Trophoblast cell (in vitro differentiated cells and primary cell): ENCODE measurements at regions not wholly inside any gene's neighbourhood (a gene's known extent, or its start where the extent isn't known, plus 50 kb on each side); places are given as distances from the start of the nearest gene placed in this dataset.
"Not testable (repeated sequence)": the region's sequence is repeated elsewhere in the genome, so short reads cannot be mapped to it uniquely, and the experiment has no call there.

Experiments used
- DNase-seq, 2 donors: peaks; one replicate each; pipeline ENCODE4 v3.0.0-alpha.2; 2016
- H2AFZ ChIP-seq: 2 replicates; pipeline ENCODE4 v1.6.1; 2013; ENCODE audit warnings: low read length, moderate library complexity, mild to moderate bottlenecking; ENCODE audit not compliant: insufficient read depth, poor library complexity
- H2AK5ac ChIP-seq: 2 replicates; pipeline ENCODE4 v1.6.1; 2013; ENCODE audit warnings: mild to moderate bottlenecking, low read length
- H2BK120ac ChIP-seq: 2 replicates; pipeline ENCODE4 v1.6.1; 2013; ENCODE audit warnings: low read length, mild to moderate bottlenecking, moderate library complexity; ENCODE audit not compliant: insufficient read depth, poor library complexity
- H2BK12ac ChIP-seq: 2 replicates; pipeline ENCODE4 v1.6.1; 2013; ENCODE audit warnings: mild to moderate bottlenecking, low read length, moderate library complexity
- H2BK5ac ChIP-seq: 2 replicates; pipeline ENCODE4 v1.6.1; 2013; ENCODE audit warnings: low read length, low read depth, moderate library complexity, mild to moderate bottlenecking; ENCODE audit not compliant: poor library complexity
- H3K14ac ChIP-seq: 2 replicates; pipeline ENCODE4 v1.6.1; 2013; ENCODE audit warnings: mild to moderate bottlenecking, low read length
- H3K18ac ChIP-seq: 2 replicates; pipeline ENCODE4 v1.6.1; 2013; ENCODE audit warnings: mild to moderate bottlenecking, low read length
- H3K23ac ChIP-seq: 2 replicates; pipeline ENCODE4 v1.6.1; 2013; ENCODE audit warnings: low read length
- H3K27ac ChIP-seq: 2 replicates; pipeline ENCODE4 v1.5.1; 2013; ENCODE audit warnings: low read depth, mild to moderate bottlenecking, inconsistent platforms, low read length, moderate library complexity
- H3K27me3 ChIP-seq: 2 replicates; pipeline ENCODE4 v1.6.1; 2013; ENCODE audit warnings: inconsistent platforms, mild to moderate bottlenecking, low read length, moderate library complexity; ENCODE audit not compliant: insufficient read depth
- H3K36me3 ChIP-seq, 2 experiments: 1 replicate in 1 of 2; 2 replicates in 1 of 2; pipeline ENCODE4 v1.6.1; 2013; ENCODE audit warnings: low read length in 2 of 2, mild to moderate bottlenecking in 2 of 2, moderate library complexity in 1 of 2; ENCODE audit not compliant: insufficient read depth in 2 of 2, control insufficient read depth in 1 of 2
- H3K4ac ChIP-seq: 2 replicates; pipeline ENCODE4 v1.6.1; 2013; ENCODE audit warnings: low read depth, mild to moderate bottlenecking, low read length, moderate library complexity
- H3K4me1 ChIP-seq, 2 experiments: 1 replicate in 1 of 2; 2 replicates in 1 of 2; pipeline ENCODE4 v1.6.1; 2013; ENCODE audit warnings: low read length in 2 of 2, mild to moderate bottlenecking in 2 of 2, moderate library complexity in 1 of 2; ENCODE audit not compliant: insufficient read depth in 2 of 2, control insufficient read depth in 1 of 2
- H3K4me2 ChIP-seq: 2 replicates; pipeline ENCODE4 v1.6.1; 2013; ENCODE audit warnings: inconsistent platforms, mild to moderate bottlenecking, low read length, moderate library complexity
- H3K4me3 ChIP-seq: 2 replicates; pipeline ENCODE4 v1.5.1; 2013; ENCODE audit warnings: mild to moderate bottlenecking, low read depth, low read length, inconsistent platforms
- H3K79me1 ChIP-seq: one replicate; pipeline ENCODE4 v1.6.1; 2013; ENCODE audit warnings: low read length
- H3K79me2 ChIP-seq: 2 replicates; pipeline ENCODE4 v1.6.1; 2013; ENCODE audit warnings: low read length, mild to moderate bottlenecking; ENCODE audit not compliant: control insufficient read depth, insufficient read depth, poor library complexity
- H3K9ac ChIP-seq: 2 replicates; pipeline ENCODE4 v1.6.1; 2013; ENCODE audit warnings: mild to moderate bottlenecking, low read length
- H3K9me3 ChIP-seq: 2 replicates; pipeline ENCODE4 v1.6.1; 2013; ENCODE audit warnings: low read depth, mild to moderate bottlenecking, control low read depth, inconsistent platforms, low read length; ENCODE audit not compliant: insufficient read depth
- H4K12ac ChIP-seq: 2 replicates; pipeline ENCODE4 v1.6.1; 2013; ENCODE audit warnings: low read depth, mild to moderate bottlenecking, low read length, moderate library complexity
- H4K8ac ChIP-seq: 2 replicates; pipeline ENCODE4 v1.6.1; 2013; ENCODE audit warnings: low read depth, mild to moderate bottlenecking, low read length, moderate library complexity
- H4K91ac ChIP-seq: one replicate; pipeline ENCODE4 v1.6.1; 2013; ENCODE audit warnings: low read depth, mild to moderate bottlenecking, low read length, moderate library complexity
- WGBS: extraction: QIAGEN DNeasy Blood & Tissue Kit; methylation state at CpG from one replicate; pipeline ENCODE4 v1.1.7; 2013; ENCODE audit warnings: missing lambda C conversion rate; ENCODE audit not compliant: insufficient read length, insufficient coverage; ENCODE audit errors: extremely low coverage; 5-methylcytosine and 5-hydroxymethylcytosine counted together

DNA sequence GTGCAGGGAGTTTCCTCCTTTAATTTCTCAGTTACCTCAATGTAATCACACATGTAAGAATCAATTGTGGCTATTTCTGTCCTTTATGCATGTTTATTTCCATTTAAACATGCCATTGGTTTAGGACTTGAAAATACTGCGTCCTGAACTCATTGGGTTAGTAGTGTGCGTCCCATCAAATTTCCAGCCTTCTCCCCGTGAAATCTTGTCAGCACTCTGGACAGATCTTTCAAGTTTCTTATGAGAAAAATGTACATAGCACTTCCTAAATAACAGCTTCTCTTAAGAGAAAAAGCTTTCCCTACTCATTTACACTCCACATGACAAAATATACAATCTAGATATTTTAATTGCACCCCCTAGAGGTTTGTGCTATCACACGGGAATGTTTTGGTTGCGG, 353.9 kb upstream of the FOLH1 start:
- not testable (repeated sequence) for H3K36me3 ChIP-seq, H3K23ac ChIP-seq, H4K8ac ChIP-seq, DNase-seq, H3K18ac ChIP-seq, H2BK12ac ChIP-seq, H3K14ac ChIP-seq, H3K9ac ChIP-seq, H3K4me3 ChIP-seq, H2BK5ac ChIP-seq, H4K91ac ChIP-seq, H2AK5ac ChIP-seq, H3K27ac ChIP-seq, H2BK120ac ChIP-seq, H3K4me2 ChIP-seq, H3K79me2 ChIP-seq, H3K4ac ChIP-seq, H3K79me1 ChIP-seq, H2AFZ ChIP-seq, H3K4me1 ChIP-seq, H4K12ac ChIP-seq, H3K27me3 ChIP-seq, H3K9me3 ChIP-seq
- no CpG with 5 or more reads among the region's 5 CpGs for WGBS

DNA sequence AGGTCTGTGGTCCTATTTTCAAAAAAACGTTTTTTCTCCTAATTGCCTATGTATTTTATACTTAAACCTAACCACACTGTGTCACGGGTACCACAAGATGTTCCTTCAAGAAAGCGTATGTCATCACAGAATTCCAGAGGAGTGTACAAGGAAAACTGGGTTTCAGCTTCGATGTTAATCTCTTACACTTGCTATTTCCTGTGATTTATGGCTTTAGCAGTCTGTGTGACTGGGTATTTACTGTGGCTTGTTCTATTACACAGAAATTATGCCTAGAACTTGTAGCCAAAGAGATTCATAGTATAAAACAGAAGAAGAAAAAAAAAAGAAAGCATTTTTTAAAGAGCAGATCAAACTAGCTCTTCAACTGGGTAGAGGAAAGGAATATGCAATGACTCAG, 371.1 kb upstream of the FOLH1 start:
- H2BK5ac ChIP-seq, H3K4ac ChIP-seq, H3K27me3 ChIP-seq, H3K27ac ChIP-seq, H3K14ac ChIP-seq, H3K36me3 ChIP-seq, H2AK5ac ChIP-seq, H3K9me3 ChIP-seq, H3K4me2 ChIP-seq, H4K91ac ChIP-seq, H3K18ac ChIP-seq, H4K12ac ChIP-seq, H2AFZ ChIP-seq, H3K79me2 ChIP-seq, H3K4me1 ChIP-seq, H2BK12ac ChIP-seq, H3K9ac ChIP-seq, DNase-seq, H3K79me1 ChIP-seq, H2BK120ac ChIP-seq, H3K23ac ChIP-seq, H4K8ac ChIP-seq, H3K4me3 ChIP-seq: not testable (repeated sequence)
- no CpG with 5 or more reads among the region's 4 CpGs for WGBS

DNA sequence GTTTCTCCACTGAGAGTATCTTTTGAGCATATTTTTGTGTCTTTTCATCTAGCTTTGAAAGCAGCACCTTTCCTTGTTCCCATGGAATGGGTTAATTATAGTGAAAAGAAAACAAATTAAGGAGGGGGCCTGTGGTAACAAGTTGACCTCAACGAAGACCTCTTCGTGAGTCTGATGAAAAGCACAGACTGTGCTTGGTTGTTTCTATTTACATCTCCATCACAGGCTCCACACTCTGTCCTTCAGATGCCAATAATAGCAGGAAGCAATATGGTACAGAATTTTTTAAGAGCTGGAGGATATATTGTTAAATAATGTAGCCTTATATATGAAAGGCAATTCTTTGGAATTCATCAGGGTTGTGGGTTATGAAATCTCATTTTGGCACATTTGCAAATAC, 366.7 kb upstream of the OR4C13 start:
- not testable (repeated sequence) for H2BK120ac ChIP-seq, H3K14ac ChIP-seq, H3K79me2 ChIP-seq, H2AK5ac ChIP-seq, H2BK12ac ChIP-seq, H3K9ac ChIP-seq, H3K4ac ChIP-seq, H3K27ac ChIP-seq, H3K4me2 ChIP-seq, H3K79me1 ChIP-seq, H2BK5ac ChIP-seq, H3K23ac ChIP-seq, DNase-seq, H2AFZ ChIP-seq, H3K9me3 ChIP-seq, H3K18ac ChIP-seq, H4K91ac ChIP-seq, H3K4me3 ChIP-seq, H4K12ac ChIP-seq, H4K8ac ChIP-seq, H3K27me3 ChIP-seq, H3K36me3 ChIP-seq, H3K4me1 ChIP-seq
- WGBS = no CpG with 5 or more reads among the region's 2 CpGs

DNA sequence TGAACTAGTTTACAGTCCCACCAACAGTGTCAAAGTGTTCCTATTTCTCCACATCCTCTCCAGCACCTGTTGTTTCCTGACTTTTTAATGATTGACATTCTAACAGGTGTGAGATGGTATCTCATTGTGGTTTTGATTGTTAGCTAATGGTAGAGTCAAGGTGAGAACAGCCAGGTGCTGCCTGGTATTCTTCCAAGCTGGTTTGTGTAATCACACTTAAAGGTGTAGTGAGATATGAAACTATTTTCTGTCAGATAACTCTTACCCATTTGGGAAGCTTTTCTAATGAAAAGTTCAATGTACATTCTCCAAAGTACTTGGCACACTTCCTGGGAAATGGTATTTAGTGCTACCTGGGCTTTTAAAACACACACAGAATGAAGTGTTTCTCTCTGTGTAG, 343.3 kb upstream of the OR4C13 start:
- not testable (repeated sequence) for H3K79me1 ChIP-seq, H2AK5ac ChIP-seq, H2BK12ac ChIP-seq, H3K18ac ChIP-seq, H2AFZ ChIP-seq, H3K9ac ChIP-seq, H3K4me2 ChIP-seq, DNase-seq, H2BK120ac ChIP-seq, H2BK5ac ChIP-seq, H3K27me3 ChIP-seq, H3K27ac ChIP-seq, H4K12ac ChIP-seq, H3K23ac ChIP-seq, H3K36me3 ChIP-seq, H4K91ac ChIP-seq, H3K4ac ChIP-seq, H3K9me3 ChIP-seq, H3K4me3 ChIP-seq, H3K79me2 ChIP-seq, H4K8ac ChIP-seq, H3K4me1 ChIP-seq, H3K14ac ChIP-seq

DNA sequence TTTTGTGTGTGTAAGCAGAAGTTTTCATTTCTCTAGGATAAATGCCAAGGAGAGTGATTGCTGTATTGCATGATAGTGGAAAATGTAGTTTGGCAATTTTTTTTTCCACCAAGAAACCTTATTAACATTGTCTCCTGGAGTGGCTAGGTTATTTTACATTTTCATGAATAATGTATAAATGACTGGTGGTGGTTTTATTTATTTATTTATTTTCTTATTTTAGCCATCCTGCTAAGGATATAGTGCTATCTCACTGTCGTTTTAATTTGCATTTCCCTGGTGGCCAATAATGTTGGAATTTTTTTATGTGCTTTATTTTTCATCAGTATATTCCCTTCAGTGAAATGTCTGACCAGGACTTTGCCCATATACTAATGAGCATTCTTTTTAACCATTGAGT, 328.3 kb upstream of the OR4C13 start:
- not testable (repeated sequence) for H3K14ac ChIP-seq, H3K9me3 ChIP-seq, H3K27me3 ChIP-seq, H3K4me3 ChIP-seq, H4K91ac ChIP-seq, H2AK5ac ChIP-seq, H3K4me1 ChIP-seq, H3K9ac ChIP-seq, H3K79me1 ChIP-seq, H3K23ac ChIP-seq, H2BK12ac ChIP-seq, H3K4ac ChIP-seq, H3K79me2 ChIP-seq, H3K36me3 ChIP-seq, H3K18ac ChIP-seq, H4K8ac ChIP-seq, H4K12ac ChIP-seq, H3K27ac ChIP-seq, H3K4me2 ChIP-seq, H2BK120ac ChIP-seq, H2AFZ ChIP-seq, DNase-seq, H2BK5ac ChIP-seq
- WGBS = no CpG with 5 or more reads among the region's 1 CpG
